HEK293T (cell line): ENCODE measurements at regions not wholly inside any gene's neighbourhood (a gene's known extent, or its start where the extent isn't known, plus 50 kb on each side); places are given as distances from the start of the nearest gene placed in this dataset.

ENCODE experiments used
- BHLHE40 ChIP-seq: fragments of 450-650 bp; IDR thresholded peaks from 2 replicates; pipeline ENCODE4 v1.6.1; 2016; ENCODE audit warnings: mild to moderate bottlenecking, moderate library complexity, borderline replicate concordance
- ELF4 ChIP-seq: fragments of 450-650 bp; IDR thresholded peaks from 2 replicates; pipeline ENCODE4 v1.6.1; 2017; ENCODE audit warnings: antibody characterized with exemption
- FOXK2 ChIP-seq: fragments of 450-650 bp; IDR thresholded peaks from 2 replicates; pipeline ENCODE4 v1.6.1; 2016; ENCODE audit warnings: mild to moderate bottlenecking
- PKNOX1 ChIP-seq: fragments of 450-650 bp; IDR thresholded peaks from 2 replicates; pipeline ENCODE4 v1.6.1; 2016
- SUZ12 ChIP-seq: fragments of 450-650 bp; IDR thresholded peaks from 2 replicates; pipeline ENCODE4 v1.6.1; 2016; ENCODE audit warnings: mild to moderate bottlenecking
- TARDBP ChIP-seq: fragments of 450-650 bp; IDR thresholded peaks from 2 replicates; pipeline ENCODE4 v1.6.1; 2016
- ZNF384 ChIP-seq: fragments of 450-650 bp; IDR thresholded peaks from 2 replicates; pipeline ENCODE4 v1.6.1; 2016

- TF ChIP-seq FOXK2 (no peak), ZNF384 (no peak), BHLHE40 (no peak), SUZ12 (no peak), ELF4 (no peak), TARDBP (no peak), PKNOX1 (no peak)
Measured at GRCh38 chr6:101294051-101294638, 99.4 kb upstream of the GRIK2 start.
